ENCODE measurements at regions not wholly inside any gene's neighbourhood (a gene's known extent, or its start where the extent isn't known, plus 50 kb on each side); places are given as distances from the start of the nearest gene placed in this dataset.

- TF ChIP-seq POLR2A (IDR thresholded peaks at IDR 0.05) (no peak), CTCF (IDR thresholded peaks at IDR 0.05) (no peak), POLR2AphosphoS5 (IDR thresholded peaks at IDR 0.05) (no peak)
Observed at GRCh38 chr5:4614088-4614487, 526.0 kb upstream of the ADAMTS16 start.
